ENCODE measurements at regions not wholly inside any gene's neighbourhood (a gene's known extent, or its start where the extent isn't known, plus 50 kb on each side); places are given as distances from the start of the nearest gene placed in this dataset.
A peak's percentile ranks its signal among the peaks of the same experiment; 100 is the strongest.
"Not testable (repeated sequence)": the region's sequence is repeated elsewhere in the genome, so short reads cannot be mapped to it uniquely, and the experiment has no call there.

- DNase-seq (ENCODE audit: low spot score): no peak
These were observed 51.5 kb upstream of the IFNE start for GRCh38 chr9:21533597-21533996.

DNA sequence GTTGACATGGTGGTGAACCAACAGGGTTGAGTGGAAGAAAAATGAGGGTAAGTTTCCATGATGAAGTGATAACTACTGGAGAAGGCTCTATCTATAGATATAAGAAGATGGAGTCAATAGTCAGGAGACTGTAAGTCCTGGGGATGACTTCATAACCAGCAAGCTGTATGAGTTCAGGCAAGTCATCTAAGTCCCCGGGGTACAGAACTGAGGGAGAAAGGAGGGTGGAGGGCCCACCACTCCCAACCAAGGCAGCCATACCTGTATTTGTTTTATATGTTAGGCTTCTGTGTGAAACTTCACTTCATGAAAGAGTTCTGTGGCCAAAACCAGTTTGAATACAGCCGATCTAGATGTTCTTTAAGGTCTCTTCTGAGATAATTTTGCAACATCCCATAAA lies 53.3 kb upstream of the IFNE start:
- DNase-seq (ENCODE audit: low spot score): no peak

DNA sequence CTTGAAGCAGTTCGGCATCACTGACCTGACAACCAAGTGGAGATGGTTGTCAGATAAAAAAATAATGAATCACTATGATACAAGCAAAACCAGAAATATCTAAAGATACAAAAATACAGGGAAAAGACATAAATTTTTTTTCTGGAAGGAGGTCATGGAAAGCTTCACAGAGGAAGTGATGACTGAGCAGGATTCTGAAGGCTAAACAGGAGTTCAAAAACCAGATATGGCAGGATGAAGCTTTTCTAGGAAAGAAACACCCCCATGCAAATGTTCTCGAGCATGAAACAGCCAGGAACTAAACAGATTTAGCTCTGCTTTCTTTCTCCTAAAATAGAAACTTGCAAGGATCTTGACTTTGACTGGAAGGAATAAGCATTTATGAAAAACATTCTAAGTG lies 60.7 kb upstream of the IFNE start:
- DNase-seq (ENCODE audit: low spot score): no peak

DNA sequence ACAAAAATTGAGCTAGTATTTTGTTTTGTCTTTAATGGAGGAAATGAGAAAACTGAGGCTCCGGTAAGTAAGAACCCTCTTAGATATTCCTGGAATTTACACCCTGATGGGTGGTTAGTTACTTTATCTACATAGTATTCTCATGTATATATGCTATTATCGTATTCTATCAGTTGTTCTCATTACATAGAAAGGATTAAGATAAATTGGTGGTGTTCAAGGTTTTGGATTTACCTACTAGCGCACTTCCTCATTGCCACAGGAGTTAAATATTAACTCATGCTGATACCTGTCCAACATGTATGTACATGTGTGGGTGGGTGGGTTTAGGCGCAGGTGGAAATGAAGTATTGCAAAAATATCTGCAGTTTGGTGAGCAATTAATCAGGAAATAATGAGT lies 61.1 kb upstream of the IFNE start:
- DNase-seq (ENCODE audit: low spot score): no peak

DNA sequence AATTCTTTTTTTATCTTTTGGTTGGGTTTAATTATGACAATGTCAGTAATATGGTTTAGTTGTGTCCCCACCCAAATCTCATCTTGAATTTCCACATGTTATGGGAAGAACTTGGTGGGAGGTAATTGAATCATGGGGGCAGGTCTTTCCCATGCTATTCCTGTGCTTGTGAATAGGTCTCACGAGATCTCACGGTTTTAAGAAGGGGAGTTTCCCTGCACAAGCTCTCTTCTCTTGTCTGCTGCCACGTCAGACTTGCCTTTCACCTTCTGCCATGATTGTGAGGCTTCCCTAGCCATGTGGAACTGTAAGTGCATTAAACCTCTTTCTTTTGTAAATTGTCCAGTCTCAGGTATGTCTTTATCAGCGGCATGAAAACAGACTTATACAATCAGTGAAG lies 61.7 kb upstream of the IFNE start:
- DNase-seq (ENCODE audit: low spot score): not testable (repeated sequence)

DNA sequence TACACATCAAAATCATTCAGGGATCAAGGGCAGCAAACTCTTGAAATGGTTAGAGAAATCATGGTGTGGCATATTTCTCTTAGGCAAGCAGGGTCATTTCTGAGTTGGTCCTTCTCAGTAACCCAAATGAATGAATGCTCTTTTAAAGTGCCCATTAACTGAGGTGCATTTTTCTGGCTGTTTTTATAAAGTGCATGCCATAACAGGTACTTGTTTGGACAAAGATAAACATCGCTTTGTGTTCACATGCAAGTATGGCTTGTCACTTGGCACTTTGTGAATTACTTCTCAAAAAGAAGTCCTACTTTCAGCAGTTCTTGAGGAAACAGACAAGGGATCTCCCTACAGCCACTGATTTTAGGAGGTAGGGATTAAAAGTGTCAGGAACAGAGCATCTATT lies 64.8 kb upstream of the IFNE start:
- no peak for DNase-seq (ENCODE audit: low spot score)

DNA sequence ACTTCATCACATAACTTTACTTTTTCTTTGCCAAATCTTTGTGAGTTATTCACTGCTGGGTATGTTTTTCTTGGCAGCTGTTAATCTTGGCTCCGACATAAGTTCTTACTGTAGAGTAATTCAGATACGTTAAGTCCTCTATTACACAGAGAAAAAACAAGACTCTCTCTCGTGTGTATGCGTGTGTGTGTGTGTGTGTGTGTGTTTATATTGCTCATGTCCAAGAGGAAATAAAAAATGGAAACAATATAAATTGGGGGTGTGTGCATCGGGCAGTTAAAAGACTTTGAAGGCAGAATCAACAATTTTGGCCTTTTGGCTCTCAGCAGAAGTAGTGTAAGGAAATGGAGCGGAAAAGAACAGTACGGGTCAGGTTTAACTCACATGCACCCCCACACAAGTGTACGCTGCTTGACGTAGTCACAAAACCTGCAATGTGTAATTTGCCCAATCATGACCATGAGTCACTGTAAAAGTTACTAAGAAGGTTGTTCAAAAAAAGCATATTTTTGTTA lies 67.2 kb upstream of the IFNE start:
- no peak for DNase-seq (ENCODE audit: low spot score)

GRCh38 chr9:21549890-21550289 lies 67.8 kb upstream of the IFNE start:
- DNase-seq (ENCODE audit: low spot score): no peak

GRCh38 chr9:21550392-21550791 lies 68.3 kb upstream of the IFNE start:
- no peak for DNase-seq (ENCODE audit: low spot score)

GRCh38 chr9:21551401-21551800 lies 69.3 kb upstream of the IFNE start:
- DNase-seq (ENCODE audit: low spot score): no peak

- DNase-seq (ENCODE audit: low spot score): no peak
These were observed 70.4 kb upstream of the IFNE start for GRCh38 chr9:21552244-21553170.

DNA sequence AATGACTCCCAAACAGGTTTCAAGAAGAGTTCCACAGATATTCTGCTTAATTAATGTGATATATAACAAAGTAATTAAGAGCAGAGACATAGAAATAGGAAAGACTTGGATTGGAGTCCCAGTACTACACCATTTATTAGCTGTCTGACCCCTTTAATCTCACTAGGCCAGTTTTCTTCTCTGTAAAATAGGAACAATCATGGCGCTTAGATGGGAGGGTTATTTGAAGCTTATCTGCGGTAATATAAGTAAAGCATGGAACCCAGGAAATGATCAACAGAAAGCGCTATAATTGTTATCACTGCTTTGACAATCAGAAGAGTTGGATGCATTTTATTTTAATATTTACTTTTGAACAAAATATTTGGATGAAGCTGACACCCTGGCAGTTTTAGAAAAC lies 71.3 kb upstream of the IFNE start:
- no peak for DNase-seq (ENCODE audit: low spot score)

- DNase-seq (ENCODE audit: low spot score): no peak
These were observed 72.7 kb upstream of the IFNE start for GRCh38 chr9:21554813-21555212.

GRCh38 chr9:21555911-21556310 lies 73.8 kb upstream of the IFNE start:
- no peak for DNase-seq (ENCODE audit: low spot score)

DNA sequence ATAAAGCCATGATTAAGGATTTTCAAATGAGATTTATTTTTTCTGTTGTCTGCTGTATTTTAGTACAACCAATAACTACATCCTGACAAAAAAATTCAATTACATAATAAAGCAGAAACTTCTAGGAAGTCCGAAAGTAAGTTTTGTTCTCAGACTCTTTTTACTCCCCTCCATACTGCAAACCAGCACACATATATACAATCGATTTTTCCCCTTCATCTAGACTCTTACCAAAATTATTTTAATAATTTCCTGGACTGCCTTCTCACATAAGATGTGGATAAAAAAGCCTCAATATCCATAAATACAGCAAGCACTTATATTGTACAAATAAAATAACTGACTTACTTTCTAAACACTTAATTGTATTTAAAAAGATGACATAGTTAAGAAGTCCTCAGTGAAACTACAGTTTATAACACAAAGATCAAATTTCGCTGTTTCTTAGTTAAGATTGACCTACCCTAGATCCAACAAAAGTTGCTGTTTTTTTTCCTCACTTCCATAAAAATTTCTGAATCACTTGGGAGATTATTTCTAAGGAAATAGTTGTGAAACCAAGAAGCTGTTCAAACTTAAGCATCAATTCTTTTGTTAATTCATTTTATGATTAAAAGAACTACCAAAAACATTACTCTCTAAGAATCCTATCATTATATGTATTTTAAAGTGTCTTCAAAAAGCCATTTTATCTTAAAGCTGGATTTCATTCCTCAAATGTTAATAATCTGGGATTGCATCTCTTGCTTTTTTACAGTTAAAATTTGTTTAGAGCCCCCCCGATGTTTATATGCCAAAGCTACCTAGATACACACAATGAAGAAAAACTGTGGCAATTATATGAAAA lies 74.7 kb upstream of the IFNE start:
- no peak for DNase-seq (ENCODE audit: low spot score)

GRCh38 chr9:21557428-21557768 lies 75.3 kb upstream of the IFNE start:
- no peak for DNase-seq (ENCODE audit: low spot score)

DNA sequence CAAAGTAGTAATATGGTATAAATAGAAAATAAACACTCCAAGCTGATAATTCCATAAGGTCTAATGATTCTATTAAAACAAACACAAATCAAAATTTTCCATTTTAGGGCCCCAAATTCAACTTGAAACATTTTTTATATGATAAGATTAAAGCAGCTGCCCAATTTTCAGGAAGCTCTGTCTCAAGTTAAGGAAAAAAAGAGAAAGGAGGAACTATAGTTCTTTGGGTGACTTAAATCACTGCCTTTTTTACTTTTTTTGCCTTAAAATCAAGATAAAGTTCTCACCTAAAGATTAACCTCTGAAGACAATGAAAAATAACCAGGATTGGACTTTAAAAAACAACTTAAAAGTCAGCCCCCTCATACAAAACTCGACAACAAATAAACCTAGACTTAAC lies 76.0 kb upstream of the IFNE start:
- DNase-seq (ENCODE audit: low spot score): no peak

GRCh38 chr9:21558615-21559401 lies 76.7 kb upstream of the IFNE start:
- DNase-seq (ENCODE audit: low spot score): no peak

DNA sequence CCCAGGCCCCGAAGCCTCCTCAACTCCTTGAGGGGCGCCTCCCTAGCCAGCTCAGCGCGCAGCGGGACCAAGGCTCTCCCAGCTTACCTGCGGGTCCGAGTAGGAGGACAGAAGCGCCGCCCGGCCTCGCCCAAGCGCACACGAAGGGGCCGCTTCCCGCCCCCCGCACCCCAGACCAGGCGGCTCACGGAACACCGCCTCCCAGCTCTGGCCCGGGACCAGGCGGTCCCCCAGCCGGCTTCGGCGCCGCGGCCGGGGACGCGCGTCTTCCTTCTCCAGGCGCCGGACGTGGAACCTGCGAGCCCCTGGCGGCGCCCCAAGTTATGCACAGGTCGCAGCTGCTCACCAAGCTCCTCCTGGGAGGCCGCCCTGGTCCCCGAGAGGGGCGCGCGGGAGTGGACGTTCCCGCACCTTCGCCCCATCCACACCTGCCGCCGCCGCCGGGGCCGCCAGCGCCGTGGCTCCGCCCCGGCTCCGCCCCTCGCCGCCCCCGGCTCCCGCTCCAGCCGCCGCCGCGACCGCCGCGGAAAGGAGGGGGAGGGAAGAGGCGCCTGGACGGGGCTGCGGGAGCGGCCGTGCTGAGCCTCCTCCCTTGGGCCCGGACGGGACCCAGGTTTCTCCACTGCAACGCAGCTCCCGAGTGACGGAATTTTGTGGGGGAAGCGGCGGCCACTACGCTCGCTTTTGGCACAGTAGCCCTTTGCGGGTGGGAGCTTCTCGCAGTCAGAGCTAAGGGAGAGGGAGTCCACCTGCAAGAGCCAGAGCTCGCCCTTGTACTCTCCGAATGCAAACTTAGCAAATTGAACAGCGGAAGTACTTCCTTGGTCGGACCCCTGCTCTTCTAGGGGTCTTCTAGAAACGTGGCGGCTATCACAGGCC lies 77.5 kb upstream of the IFNE start:
- peak; percentile 5 for DNase-seq (ENCODE audit: low spot score)

DNA sequence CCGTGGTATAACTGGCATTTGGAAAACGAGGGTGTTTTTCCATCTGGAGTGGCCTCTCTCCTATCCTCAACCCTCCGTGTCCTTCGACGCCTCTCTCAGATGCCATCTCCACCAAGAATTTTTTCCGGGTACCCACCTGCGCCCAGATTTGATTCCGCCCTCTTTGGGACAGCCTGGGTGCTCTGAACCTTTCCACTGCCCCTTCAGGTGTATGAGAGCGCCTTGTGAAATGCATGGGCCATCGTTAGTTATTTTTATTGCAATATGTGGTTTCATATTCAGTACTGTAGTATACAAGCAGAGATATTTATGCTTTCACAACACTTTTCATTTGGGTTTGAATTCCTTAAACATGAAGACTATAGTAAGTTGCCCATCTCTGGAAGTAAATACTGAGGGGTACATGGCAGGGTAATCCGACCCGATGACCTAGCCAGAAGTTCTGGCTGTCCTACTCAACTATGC lies 78.2 kb upstream of the IFNE start:
- no peak for DNase-seq (ENCODE audit: low spot score)

- no peak for DNase-seq (ENCODE audit: low spot score)
These were observed 79.4 kb upstream of the IFNE start for GRCh38 chr9:21561502-21561901.

Data from HuH-7 (cell line).